HG03064 (cell line): ENCODE measurements at regions not wholly inside any gene's neighbourhood (a gene's known extent, or its start where the extent isn't known, plus 50 kb on each side); places are given as distances from the start of the nearest gene placed in this dataset.
A peak's percentile ranks its signal among the peaks of the same experiment; 100 is the strongest.

Source experiments
- ATAC-seq: cut with Tn5 transposase; IDR thresholded peaks from one replicate; pipeline ENCODE4 v1.9.1; 2021; ENCODE audit warnings: low read depth; ENCODE audit not compliant: unreplicated experiment

- no peak for ATAC-seq
These were observed 119.0 kb upstream of the WDR17 start for GRCh38 chr4:175946472-175947116.

GRCh38 chr4:175947117-175947722, 118.4 kb upstream of the WDR17 start:
- no peak for ATAC-seq

- ATAC-seq: no peak
These were observed 113.8 kb upstream of the WDR17 start for GRCh38 chr4:175951794-175952193.

GRCh38 chr4:175953116-175953515, 112.5 kb upstream of the WDR17 start:
- ATAC-seq: no peak

GRCh38 chr4:175953960-175954521, 111.6 kb upstream of the WDR17 start:
- no peak for ATAC-seq

GRCh38 chr4:175954685-175955084, 111.0 kb upstream of the WDR17 start:
- no peak for ATAC-seq

GRCh38 chr4:175961604-175962003, 104.0 kb upstream of the WDR17 start:
- peak; percentile 94 for ATAC-seq

GRCh38 chr4:175970072-175970471, 95.6 kb upstream of the WDR17 start:
- ATAC-seq: no peak

GRCh38 chr4:175970724-175971123, 94.9 kb upstream of the WDR17 start:
- ATAC-seq: no peak

- ATAC-seq: no peak
These were observed 94.1 kb upstream of the WDR17 start for GRCh38 chr4:175971388-175972179.

- ATAC-seq: no peak
These were observed 92.4 kb upstream of the WDR17 start for GRCh38 chr4:175973027-175973923.

- no peak for ATAC-seq
These were observed 82.0 kb upstream of the WDR17 start for GRCh38 chr4:175983636-175984035.

- no peak for ATAC-seq
These were observed 79.0 kb upstream of the WDR17 start for GRCh38 chr4:175986668-175987067.

GRCh38 chr4:175988511-175988910, 77.1 kb upstream of the WDR17 start:
- no peak for ATAC-seq

GRCh38 chr4:175996206-175996605, 69.4 kb upstream of the WDR17 start:
- ATAC-seq: no peak

- ATAC-seq: no peak
These were observed 68.3 kb upstream of the WDR17 start for GRCh38 chr4:175997291-175997690.

GRCh38 chr4:175998782-175999181, 66.9 kb upstream of the WDR17 start:
- ATAC-seq: no peak

GRCh38 chr4:175999944-176000343, 65.7 kb upstream of the WDR17 start:
- ATAC-seq: no peak

GRCh38 chr4:176001151-176002006, 64.3 kb upstream of the WDR17 start:
- no peak for ATAC-seq
